ENCODE measurements at regions not wholly inside any gene's neighbourhood (a gene's known extent, or its start where the extent isn't known, plus 50 kb on each side); places are given as distances from the start of the nearest gene placed in this dataset.

DNA sequence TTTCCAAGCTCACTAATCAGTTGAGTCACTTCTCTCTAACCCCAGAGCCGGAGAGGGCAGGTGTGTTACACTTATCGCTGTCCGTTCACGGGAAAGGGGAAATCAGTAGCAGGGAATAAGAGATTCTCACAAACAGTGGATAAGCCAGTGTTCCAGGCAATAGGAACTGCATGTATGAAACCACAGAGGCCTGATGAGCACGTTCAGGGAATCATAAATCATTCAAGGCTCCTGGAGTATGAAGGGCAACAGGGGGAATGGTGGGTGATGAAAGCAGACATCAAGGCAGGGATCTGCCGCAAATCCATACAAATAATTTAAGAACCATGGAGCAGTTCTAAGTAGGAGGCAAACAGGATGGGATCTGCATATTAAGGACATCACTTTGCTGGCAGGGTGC, 59.1 kb upstream of the ADGRG2 start:
- BruUV-seq (replicated peaks) = no TSS peak
- Histone ChIP-seq H3K36me3 (ENCODE audit: insufficient read depth, low read length, poor library complexity, severe bottlenecking) (no peaks in the 10 kb centered on the region), H3K4me1 (ENCODE audit: insufficient read depth, low read length, poor library complexity, severe bottlenecking) (peaks cover 54% of the 10 kb centered on the region), H3K9me3 (ENCODE audit: low read depth, low read length, poor library complexity, severe bottlenecking) (no peaks in the 10 kb centered on the region), H3K4me3 (ENCODE audit: low read depth, low read length, poor library complexity, severe bottlenecking) (no peak overlapping the region), H3K27me3 (replicated peaks; ENCODE audit: insufficient read depth, low read depth, low read length, poor library complexity) (no peaks in the 10 kb centered on the region), H3K27ac (ENCODE audit: low read depth, low read length, poor library complexity, severe bottlenecking) (peak overlapping the region; percentile 48)
- POLR2A ChIA-PET (ENCODE audit: low non-redundant PET) = no interaction called here
- no peak for TF ChIP-seq EZH2 (IDR thresholded peaks at IDR 0.05; ENCODE audit: borderline replicate concordance, low read depth, low read length, poor library complexity, severe bottlenecking)
- no peak for TF ChIP-seq CTCF (conservative IDR thresholded peaks at IDR 0.05; ENCODE audit: low read depth, low read length)
- intact Hi-C loops (cut with micrococcal nuclease; ENCODE audit: unreplicated experiment) = no loop called here
- DNase-seq (ENCODE audit: low spot score) = no peak
- CTCF ChIA-PET = no interaction called here

DNA sequence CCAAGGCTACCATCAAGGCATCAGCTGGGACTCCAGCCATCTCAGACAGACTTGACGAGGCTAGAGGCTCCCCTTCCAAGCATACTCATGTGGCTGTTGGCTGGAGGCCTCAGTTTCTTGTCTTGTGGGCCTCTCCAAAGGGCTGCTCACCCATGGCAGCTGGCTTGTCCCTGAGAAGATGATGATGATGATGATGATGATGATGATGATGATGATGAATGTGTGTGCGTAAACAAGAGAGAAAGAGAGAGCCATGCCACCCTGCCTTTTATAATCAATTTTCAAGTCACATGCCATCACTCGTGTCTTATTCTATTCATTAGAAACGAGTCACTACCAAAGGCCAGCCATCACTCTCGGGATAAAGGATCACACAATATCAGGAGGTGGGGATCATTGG, 60.5 kb upstream of the ADGRG2 start:
- ChIA-PET CTCF (no interaction called here), POLR2A (ENCODE audit: low non-redundant PET) (no interaction called here)
- Histone ChIP-seq H3K36me3 (ENCODE audit: insufficient read depth, low read length, poor library complexity, severe bottlenecking) (no peaks in the 10 kb centered on the region), H3K4me1 (ENCODE audit: insufficient read depth, low read length, poor library complexity, severe bottlenecking) (peaks cover 60% of the 10 kb centered on the region), H3K27ac (ENCODE audit: low read depth, low read length, poor library complexity, severe bottlenecking) (peak overlapping the region; percentile 21), H3K9me3 (ENCODE audit: low read depth, low read length, poor library complexity, severe bottlenecking) (no peaks in the 10 kb centered on the region), H3K27me3 (replicated peaks; ENCODE audit: insufficient read depth, low read depth, low read length, poor library complexity) (no peaks in the 10 kb centered on the region), H3K4me3 (ENCODE audit: low read depth, low read length, poor library complexity, severe bottlenecking) (no peak overlapping the region)
- no peak for TF ChIP-seq CTCF (conservative IDR thresholded peaks at IDR 0.05; ENCODE audit: low read depth, low read length)
- TF ChIP-seq EZH2 (IDR thresholded peaks at IDR 0.05; ENCODE audit: borderline replicate concordance, low read depth, low read length, poor library complexity, severe bottlenecking) = no peak
- intact Hi-C loops (cut with micrococcal nuclease; ENCODE audit: unreplicated experiment) = no loop called here
- BruUV-seq (replicated peaks) = no TSS peak
- DNase-seq (ENCODE audit: low spot score) = no peak

GRCh38 chrX:19183761-19184477, 61.7 kb upstream of the ADGRG2 start:
- H3K27me3 ChIP-seq (replicated peaks; ENCODE audit: insufficient read depth, low read depth, low read length, poor library complexity) = no peaks in the 10 kb centered on the region
- H3K36me3 ChIP-seq (ENCODE audit: insufficient read depth, low read length, poor library complexity, severe bottlenecking) = no peaks in the 10 kb centered on the region
- intact Hi-C loops (cut with micrococcal nuclease; ENCODE audit: unreplicated experiment) = no loop called here
- ChIA-PET POLR2A (ENCODE audit: low non-redundant PET) (interaction anchor here (0.5 kb wide), 1 partner anchor 1168 kb away, joined by 3 read pairs; no protein-coding TSS in a partner anchor), CTCF (no interaction called here)
- TF ChIP-seq EZH2 (IDR thresholded peaks at IDR 0.05; ENCODE audit: borderline replicate concordance, low read depth, low read length, poor library complexity, severe bottlenecking) (no peak), CTCF (conservative IDR thresholded peaks at IDR 0.05; ENCODE audit: low read depth, low read length) (no peak)
- no TSS peak for BruUV-seq (replicated peaks)
- H3K4me3 ChIP-seq (ENCODE audit: low read depth, low read length, poor library complexity, severe bottlenecking) = no peak overlapping the region
- H3K4me1 ChIP-seq (ENCODE audit: insufficient read depth, low read length, poor library complexity, severe bottlenecking) = peaks cover 61% of the 10 kb centered on the region
- peak; percentile 63 for DNase-seq (ENCODE audit: low spot score)
- H3K9me3 ChIP-seq (ENCODE audit: low read depth, low read length, poor library complexity, severe bottlenecking) = no peaks in the 10 kb centered on the region
- peak overlapping the region; percentile 21 for H3K27ac ChIP-seq (ENCODE audit: low read depth, low read length, poor library complexity, severe bottlenecking)

Measured in A673 (cell line).